Neural progenitor cell (in vitro differentiated cells): ENCODE measurements at regions not wholly inside any gene's neighbourhood (a gene's known extent, or its start where the extent isn't known, plus 50 kb on each side); places are given as distances from the start of the nearest gene placed in this dataset.
"Not testable (repeated sequence)": the region's sequence is repeated elsewhere in the genome, so short reads cannot be mapped to it uniquely, and the experiment has no call there.

Experiments used
- DNase-seq: peaks from one replicate; pipeline ENCODE4 v3.0.0-alpha.2; 2016; ENCODE audit warnings: low spot score
- H2AFZ ChIP-seq: fragments of 200-600 bp; sonication (generic); replicated peaks from 2 replicates; pipeline ENCODE4 v1.6.1; 2016; ENCODE audit warnings: antibody characterized with exemption
- H3F3A ChIP-seq: fragments of 200-600 bp; sonication (generic); 2 replicates; pipeline ENCODE4 v1.6.1; 2016; ENCODE audit warnings: antibody characterized with exemption, low read depth
- H3K27ac ChIP-seq: fragments of 200-600 bp; sonication (generic); 2 replicates; pipeline ENCODE4 v1.5.1; 2016; ENCODE audit warnings: mild to moderate bottlenecking
- H3K27me3 ChIP-seq: fragments of 200-600 bp; sonication (generic); 2 replicates; pipeline ENCODE4 v1.6.1; 2016; ENCODE audit warnings: mild to moderate bottlenecking, moderate library complexity
- H3K36me3 ChIP-seq: fragments of 200-600 bp; sonication (generic); 2 replicates; pipeline ENCODE4 v1.5.1; 2016
- H3K4me1 ChIP-seq: fragments of 200-600 bp; sonication (generic); 2 replicates; pipeline ENCODE4 v1.6.1; 2016; ENCODE audit warnings: mixed run types
- H3K4me2 ChIP-seq: fragments of 200-600 bp; sonication (generic); 2 replicates; pipeline ENCODE4 v1.6.1; 2016
- H3K4me3 ChIP-seq: fragments of 200-600 bp; sonication (generic); 2 replicates; pipeline ENCODE4 v1.5.1; 2016
- H3K79me2 ChIP-seq: fragments of 200-600 bp; sonication (generic); 2 replicates; pipeline ENCODE4 v1.6.1; 2016; ENCODE audit warnings: low read depth
- H3K9ac ChIP-seq: fragments of 200-600 bp; sonication (generic); 2 replicates; pipeline ENCODE4 v1.6.1; 2016
- H3K9me3 ChIP-seq: fragments of 200-600 bp; sonication (generic); 2 replicates; pipeline ENCODE4 v1.5.1; 2016; ENCODE audit warnings: low read depth
- H4K20me1 ChIP-seq: fragments of 200-600 bp; sonication (generic); 2 replicates; pipeline ENCODE4 v1.6.1; 2016; ENCODE audit warnings: low read depth
- H3K27ac Mint-ChIP-seq: 3 replicates; pipeline ENCODE4 v1.8.0; 2021; ENCODE audit warnings: mixed read lengths
- H3K27me3 Mint-ChIP-seq: 2 replicates; pipeline ENCODE4 v1.8.0; 2022; ENCODE audit warnings: low read depth, mild to moderate bottlenecking, inconsistent platforms, moderate library complexity, mixed read lengths; ENCODE audit not compliant: insufficient read depth
- H3K36me3 Mint-ChIP-seq: 3 replicates; pipeline ENCODE4 v1.8.0; 2021; ENCODE audit warnings: mixed read lengths
- H3K4me1 Mint-ChIP-seq: 3 replicates; pipeline ENCODE4 v1.8.0; 2021; ENCODE audit warnings: mixed read lengths
- H3K4me3 Mint-ChIP-seq: 3 replicates; pipeline ENCODE4 v1.8.0; 2021; ENCODE audit warnings: mild to moderate bottlenecking, moderate library complexity, mixed read lengths
- H3K9me3 Mint-ChIP-seq: 3 replicates; pipeline ENCODE4 v1.8.0; 2020; ENCODE audit warnings: mixed read lengths
- CTCF ChIP-seq: fragments of 200-600 bp; sonication (generic); IDR thresholded peaks from 2 replicates; pipeline ENCODE4 v1.5.1; 2017; ENCODE audit warnings: antibody characterized with exemption, mild to moderate bottlenecking
- EZH2 ChIP-seq: fragments of 200-600 bp; sonication (generic); IDR thresholded peaks from 2 replicates; pipeline ENCODE4 v1.6.1; 2017; ENCODE audit warnings: antibody characterized with exemption, mild to moderate bottlenecking, moderate library complexity
- EZH2phosphoT487 ChIP-seq: fragments of 200-600 bp; sonication (generic); IDR thresholded peaks from 2 replicates; pipeline ENCODE4 v1.6.1; 2017; ENCODE audit warnings: antibody characterized with exemption

GRCh38 chr11:34773211-34773610 lies 143.0 kb downstream of the APIP start:
- Mint-ChIP-seq H3K27me3 (no peaks in the 10 kb centered on the region), H3K27ac (no peak overlapping the region), H3K4me1 (no peaks in the 10 kb centered on the region), H3K36me3 (no peaks in the 10 kb centered on the region), H3K4me3 (no peak overlapping the region), H3K9me3 (peaks cover 2% of the 10 kb centered on the region)
- Histone ChIP-seq H4K20me1 (no peaks in the 10 kb centered on the region), H3F3A (no peaks in the 10 kb centered on the region), H3K9ac (no peak overlapping the region), H3K79me2 (no peaks in the 10 kb centered on the region), H3K4me1 (no peaks in the 10 kb centered on the region), H3K4me2 (no peak overlapping the region), H3K36me3 (no peaks in the 10 kb centered on the region), H3K4me3 (no peak overlapping the region), H2AFZ (no peak overlapping the region), H3K27me3 (no peaks in the 10 kb centered on the region), H3K9me3 (no peaks in the 10 kb centered on the region), H3K27ac (no peak overlapping the region)
- TF ChIP-seq EZH2phosphoT487: no peak
- no peak for TF ChIP-seq CTCF
- no peak for TF ChIP-seq EZH2
- DNase-seq: no peak

- H3K9ac ChIP-seq: no peak overlapping the region
- Mint-ChIP-seq H3K4me1 (no peaks in the 10 kb centered on the region), H3K9me3 (peaks cover 10% of the 10 kb centered on the region), H3K4me3 (no peak overlapping the region), H3K36me3 (peaks cover 7% of the 10 kb centered on the region), H3K27me3 (no peaks in the 10 kb centered on the region), H3K27ac (no peak overlapping the region)
- peaks cover 1% of the 10 kb centered on the region for H3K9me3 ChIP-seq
- no peak overlapping the region for H2AFZ ChIP-seq
- no peak overlapping the region for H3K4me3 ChIP-seq
- H3K4me1 ChIP-seq: no peaks in the 10 kb centered on the region
- H3F3A ChIP-seq: no peaks in the 10 kb centered on the region
- H3K27ac ChIP-seq: no peak overlapping the region
- H3K4me2 ChIP-seq: no peak overlapping the region
- TF ChIP-seq EZH2phosphoT487 (no peak), EZH2 (no peak), CTCF (no peak)
- no peaks in the 10 kb centered on the region for H3K36me3 ChIP-seq
- no peaks in the 10 kb centered on the region for H4K20me1 ChIP-seq
- no peaks in the 10 kb centered on the region for H3K79me2 ChIP-seq
- no peak for DNase-seq
- H3K27me3 ChIP-seq: no peaks in the 10 kb centered on the region
Measured at GRCh38 chr11:34770111-34770510, 146.1 kb downstream of the APIP start.

GRCh38 chr11:34769224-34769623 lies 147.0 kb downstream of the APIP start:
- Histone ChIP-seq H3F3A (no peaks in the 10 kb centered on the region), H3K36me3 (no peaks in the 10 kb centered on the region), H3K9ac (no peak overlapping the region), H3K4me1 (no peaks in the 10 kb centered on the region), H3K4me2 (no peak overlapping the region), H2AFZ (no peak overlapping the region), H3K9me3 (peaks cover 6% of the 10 kb centered on the region), H4K20me1 (no peaks in the 10 kb centered on the region), H3K4me3 (no peak overlapping the region), H3K27me3 (no peaks in the 10 kb centered on the region), H3K27ac (no peak overlapping the region), H3K79me2 (no peaks in the 10 kb centered on the region)
- Mint-ChIP-seq H3K4me1 (no peaks in the 10 kb centered on the region), H3K27ac (no peak overlapping the region), H3K36me3 (peaks cover 9% of the 10 kb centered on the region), H3K27me3 (no peaks in the 10 kb centered on the region), H3K4me3 (no peak overlapping the region), H3K9me3 (peaks cover 16% of the 10 kb centered on the region)
- TF ChIP-seq EZH2phosphoT487: no peak
- no peak for TF ChIP-seq EZH2
- no peak for TF ChIP-seq CTCF
- DNase-seq: no peak

- H3K9me3 Mint-ChIP-seq: peaks cover 30% of the 10 kb centered on the region
- not testable (repeated sequence) for H3K4me1 ChIP-seq, DNase-seq
Measured at GRCh38 chr11:34762625-34763024, 141.7 kb downstream of the EHF start.

More at GRCh38 chr11:34762625-34763024, 141.7 kb downstream of the EHF start:
- not testable (repeated sequence) for H3K79me2 ChIP-seq, H4K20me1 ChIP-seq, H3K4me3 ChIP-seq, H3K27ac Mint-ChIP-seq, H3K27me3 Mint-ChIP-seq, H3K4me1 Mint-ChIP-seq, H3K4me2 ChIP-seq, H3K36me3 ChIP-seq, H3K9ac ChIP-seq, H3K27me3 ChIP-seq, H3F3A ChIP-seq, H3K9me3 ChIP-seq, H3K4me3 Mint-ChIP-seq, H3K27ac ChIP-seq, H2AFZ ChIP-seq
- peaks cover 33% of the 10 kb centered on the region for H3K36me3 Mint-ChIP-seq
